ENCODE measurements at regions not wholly inside any gene's neighbourhood (a gene's known extent, or its start where the extent isn't known, plus 50 kb on each side); places are given as distances from the start of the nearest gene placed in this dataset.

DNA sequence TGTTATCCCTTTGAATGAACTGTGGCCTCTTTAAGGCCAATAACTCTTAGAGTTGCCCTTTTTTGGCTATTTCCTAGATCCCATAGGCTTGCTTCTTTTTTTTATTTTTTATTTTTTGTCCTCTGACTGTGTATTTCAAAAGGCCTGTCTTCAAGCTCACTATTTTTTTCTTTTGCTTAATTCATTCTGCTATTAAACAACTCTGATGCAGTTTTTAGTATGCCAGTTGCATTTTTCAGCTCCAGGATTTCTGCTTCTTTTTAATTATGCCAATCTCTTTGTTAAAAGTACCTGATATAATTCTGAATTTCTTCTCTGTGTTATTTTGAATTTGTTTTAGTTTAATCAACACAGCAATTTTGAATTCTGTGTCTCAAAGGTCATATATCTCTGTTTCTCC, 912.1 kb downstream of the PLOD2 start:
- TF ChIP-seq EZH2 (IDR thresholded peaks at IDR 0.05; ENCODE audit: borderline replicate concordance, insufficient read depth, low read length, poor library complexity, severe bottlenecking) = no peak
- TF ChIP-seq RAD21 (conservative IDR thresholded peaks at IDR 0.05) = no peak
- TF ChIP-seq CTCF (IDR thresholded peaks at IDR 0.05; ENCODE audit: poor library complexity, severe bottlenecking) = no peak
- no peak for TF ChIP-seq EP300 (conservative IDR thresholded peaks at IDR 0.05; ENCODE audit: poor library complexity, severe bottlenecking)
- no peak for TF ChIP-seq REST (IDR thresholded peaks at IDR 0.05; ENCODE audit: borderline replicate concordance)
- TF ChIP-seq TAF1 (IDR thresholded peaks at IDR 0.05; ENCODE audit: low read depth) = no peak
- no peak for TF ChIP-seq POLR2AphosphoS5 (IDR thresholded peaks at IDR 0.05)
- TF ChIP-seq MXI1 (conservative IDR thresholded peaks at IDR 0.05; ENCODE audit: poor library complexity, severe bottlenecking) = no peak
- TF ChIP-seq SMC3 (conservative IDR thresholded peaks at IDR 0.05; ENCODE audit: poor library complexity) = no peak
